Testis (tissue), 2 donors: ENCODE measurements at regions not wholly inside any gene's neighbourhood (a gene's known extent, or its start where the extent isn't known, plus 50 kb on each side); places are given as distances from the start of the nearest gene placed in this dataset.

Source experiments
- DNase-seq: peaks from one replicate; pipeline ENCODE4 v3.0.0-alpha.2; 2019
- H3K27ac ChIP-seq, 2 donors: fragments of 200-600 bp; sonication (generic); one replicate each; pipeline ENCODE4 v1.5.1; 2019
- H3K27me3 ChIP-seq: fragments of 200-600 bp; sonication (generic); one replicate; pipeline ENCODE4 v1.5.1; 2019
- H3K36me3 ChIP-seq: fragments of 200-600 bp; sonication (generic); one replicate; pipeline ENCODE4 v1.5.1; 2017; ENCODE audit warnings: low read depth; ENCODE audit errors: missing control alignments
- H3K4me1 ChIP-seq: fragments of 200-600 bp; sonication (generic); one replicate; pipeline ENCODE4 v1.5.1; 2019
- H3K4me3 ChIP-seq, 2 donors: fragments of 200-600 bp; sonication (generic); one replicate each; pipeline ENCODE4 v1.5.1; 2017 to 2019
- H3K9me3 ChIP-seq: fragments of 200-600 bp; sonication (generic); one replicate; pipeline ENCODE4 v1.5.1; 2017
- CTCF ChIP-seq, 3 experiments: fragments of 450-650 bp in 2 of 3; fragments of 200-600 bp in 1 of 3; sonication (generic) in 1 of 3; IDR thresholded peaks; one replicate each; pipeline ENCODE4 v1.5.1; 2016 to 2019; ENCODE audit warnings: antibody characterized with exemption in 3 of 3, mild to moderate bottlenecking in 2 of 3, moderate library complexity in 1 of 3
- POLR2A ChIP-seq: fragments of 450-650 bp; IDR thresholded peaks from one replicate; pipeline ENCODE4 v1.6.1; 2017; ENCODE audit warnings: antibody characterized with exemption, mild to moderate bottlenecking, moderate library complexity
- WGBS, 2 donors: methylation state at CpG; one replicate each; pipeline ENCODE4 v1.1.5; 2018; 5-methylcytosine and 5-hydroxymethylcytosine counted together
- intact Hi-C: fragments of 100-400 bp; cut with DNase I; formaldehyde crosslinking; loops from one replicate; pipeline ENCODE4 v1.15.1; 2023; ENCODE audit warnings: low total_unique reads

- DNase-seq = no peak
- Histone ChIP-seq H3K27ac (no peak overlapping the region), H3K4me3 (no peak overlapping the region), H3K36me3 (no peaks in the 10 kb centered on the region), H3K27me3 (no peaks in the 10 kb centered on the region), H3K9me3 (no peaks in the 10 kb centered on the region), H3K4me1 (no peaks in the 10 kb centered on the region)
- 84 to 86% methylated on average over 4 of the region's 4 CpGs for WGBS, 2 donors
- intact Hi-C loops = no loop called here
- no peak for TF ChIP-seq CTCF (IDR thresholded peaks at IDR 0.05)
- no peak for TF ChIP-seq POLR2A
Observed at GRCh38 chr6:20351534-20351933, 50.1 kb upstream of the E2F3 start.
